Trophoblast cell (in vitro differentiated cells and primary cell): ENCODE measurements at regions not wholly inside any gene's neighbourhood (a gene's known extent, or its start where the extent isn't known, plus 50 kb on each side); places are given as distances from the start of the nearest gene placed in this dataset.

ENCODE experiments used
- DNase-seq, 2 donors: peaks; one replicate each; pipeline ENCODE4 v3.0.0-alpha.2; 2016
- H2AFZ ChIP-seq: 2 replicates; pipeline ENCODE4 v1.6.1; 2013; ENCODE audit warnings: low read length, moderate library complexity, mild to moderate bottlenecking; ENCODE audit not compliant: insufficient read depth, poor library complexity
- H2AK5ac ChIP-seq: 2 replicates; pipeline ENCODE4 v1.6.1; 2013; ENCODE audit warnings: mild to moderate bottlenecking, low read length
- H2BK120ac ChIP-seq: 2 replicates; pipeline ENCODE4 v1.6.1; 2013; ENCODE audit warnings: low read length, mild to moderate bottlenecking, moderate library complexity; ENCODE audit not compliant: insufficient read depth, poor library complexity
- H2BK12ac ChIP-seq: 2 replicates; pipeline ENCODE4 v1.6.1; 2013; ENCODE audit warnings: mild to moderate bottlenecking, low read length, moderate library complexity
- H2BK5ac ChIP-seq: 2 replicates; pipeline ENCODE4 v1.6.1; 2013; ENCODE audit warnings: low read length, low read depth, moderate library complexity, mild to moderate bottlenecking; ENCODE audit not compliant: poor library complexity
- H3K14ac ChIP-seq: 2 replicates; pipeline ENCODE4 v1.6.1; 2013; ENCODE audit warnings: mild to moderate bottlenecking, low read length
- H3K18ac ChIP-seq: 2 replicates; pipeline ENCODE4 v1.6.1; 2013; ENCODE audit warnings: mild to moderate bottlenecking, low read length
- H3K23ac ChIP-seq: 2 replicates; pipeline ENCODE4 v1.6.1; 2013; ENCODE audit warnings: low read length
- H3K27ac ChIP-seq: 2 replicates; pipeline ENCODE4 v1.5.1; 2013; ENCODE audit warnings: low read depth, mild to moderate bottlenecking, inconsistent platforms, low read length, moderate library complexity
- H3K27me3 ChIP-seq: 2 replicates; pipeline ENCODE4 v1.6.1; 2013; ENCODE audit warnings: inconsistent platforms, mild to moderate bottlenecking, low read length, moderate library complexity; ENCODE audit not compliant: insufficient read depth
- H3K36me3 ChIP-seq, 2 experiments: 1 replicate in 1 of 2; 2 replicates in 1 of 2; pipeline ENCODE4 v1.6.1; 2013; ENCODE audit warnings: low read length in 2 of 2, mild to moderate bottlenecking in 2 of 2, moderate library complexity in 1 of 2; ENCODE audit not compliant: insufficient read depth in 2 of 2, control insufficient read depth in 1 of 2
- H3K4ac ChIP-seq: 2 replicates; pipeline ENCODE4 v1.6.1; 2013; ENCODE audit warnings: low read depth, mild to moderate bottlenecking, low read length, moderate library complexity
- H3K4me1 ChIP-seq, 2 experiments: 1 replicate in 1 of 2; 2 replicates in 1 of 2; pipeline ENCODE4 v1.6.1; 2013; ENCODE audit warnings: low read length in 2 of 2, mild to moderate bottlenecking in 2 of 2, moderate library complexity in 1 of 2; ENCODE audit not compliant: insufficient read depth in 2 of 2, control insufficient read depth in 1 of 2
- H3K4me2 ChIP-seq: 2 replicates; pipeline ENCODE4 v1.6.1; 2013; ENCODE audit warnings: inconsistent platforms, mild to moderate bottlenecking, low read length, moderate library complexity
- H3K4me3 ChIP-seq: 2 replicates; pipeline ENCODE4 v1.5.1; 2013; ENCODE audit warnings: mild to moderate bottlenecking, low read depth, low read length, inconsistent platforms
- H3K79me1 ChIP-seq: one replicate; pipeline ENCODE4 v1.6.1; 2013; ENCODE audit warnings: low read length
- H3K79me2 ChIP-seq: 2 replicates; pipeline ENCODE4 v1.6.1; 2013; ENCODE audit warnings: low read length, mild to moderate bottlenecking; ENCODE audit not compliant: control insufficient read depth, insufficient read depth, poor library complexity
- H3K9ac ChIP-seq: 2 replicates; pipeline ENCODE4 v1.6.1; 2013; ENCODE audit warnings: mild to moderate bottlenecking, low read length
- H3K9me3 ChIP-seq: 2 replicates; pipeline ENCODE4 v1.6.1; 2013; ENCODE audit warnings: low read depth, mild to moderate bottlenecking, control low read depth, inconsistent platforms, low read length; ENCODE audit not compliant: insufficient read depth
- H4K12ac ChIP-seq: 2 replicates; pipeline ENCODE4 v1.6.1; 2013; ENCODE audit warnings: low read depth, mild to moderate bottlenecking, low read length, moderate library complexity
- H4K8ac ChIP-seq: 2 replicates; pipeline ENCODE4 v1.6.1; 2013; ENCODE audit warnings: low read depth, mild to moderate bottlenecking, low read length, moderate library complexity
- H4K91ac ChIP-seq: one replicate; pipeline ENCODE4 v1.6.1; 2013; ENCODE audit warnings: low read depth, mild to moderate bottlenecking, low read length, moderate library complexity
- WGBS: extraction: QIAGEN DNeasy Blood & Tissue Kit; methylation state at CpG from one replicate; pipeline ENCODE4 v1.1.7; 2013; ENCODE audit warnings: missing lambda C conversion rate; ENCODE audit not compliant: insufficient read length, insufficient coverage; ENCODE audit errors: extremely low coverage; 5-methylcytosine and 5-hydroxymethylcytosine counted together

DNA sequence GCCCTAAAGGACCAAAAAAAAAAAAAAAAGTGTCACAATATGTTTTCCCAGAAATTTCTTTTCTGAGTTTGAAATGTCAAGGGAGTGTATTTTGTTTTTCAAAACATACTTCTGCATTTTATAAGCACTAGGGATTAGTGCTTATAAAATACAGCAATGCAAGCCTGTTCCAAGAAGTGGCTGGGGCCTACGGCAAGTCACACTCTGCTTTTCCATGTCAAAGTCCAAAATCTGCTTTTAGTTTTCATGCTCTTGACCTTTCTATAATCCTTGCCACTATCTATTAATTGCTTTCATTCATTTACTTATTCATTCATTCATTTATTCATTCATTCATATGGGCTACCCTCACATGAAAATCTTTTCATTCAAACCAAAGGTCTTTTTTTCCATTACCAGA lies 100.1 kb upstream of the UXS1 start:
- H3K18ac ChIP-seq = no peak overlapping the region
- no CpG with 5 or more reads among the region's 1 CpG for WGBS

DNA sequence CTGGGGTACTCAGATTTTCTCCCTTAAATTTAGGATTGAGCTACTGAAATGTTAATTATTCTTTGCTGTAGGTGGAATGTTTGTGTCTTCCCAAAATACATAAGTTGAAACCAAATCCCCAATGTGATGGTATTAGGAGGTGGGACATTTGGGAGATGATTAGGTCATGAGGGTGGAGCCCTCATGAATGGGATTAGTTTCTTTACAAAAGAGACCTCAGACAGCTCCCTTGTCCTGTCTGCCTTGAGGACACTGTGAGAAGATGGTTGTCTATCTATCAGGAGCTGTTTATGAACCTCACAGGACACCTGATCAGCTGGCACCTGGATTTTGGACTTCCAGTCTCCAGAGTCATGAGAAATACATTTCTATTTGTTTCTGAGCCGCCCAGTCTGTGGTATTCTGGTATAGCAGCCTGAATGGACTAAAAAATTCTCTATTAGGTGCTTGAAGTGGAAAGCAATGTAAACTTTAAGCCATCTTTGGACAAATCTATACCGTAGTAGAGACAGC lies 99.2 kb upstream of the UXS1 start:
- Histone ChIP-seq H4K8ac (no peak overlapping the region), H3K4me2 (no peak overlapping the region), H2BK5ac (no peak overlapping the region), H3K9ac (no peak overlapping the region), H4K91ac (no peak overlapping the region), H3K27ac (no peak overlapping the region), H3K36me3 (no peaks in the 10 kb centered on the region), H2AFZ (no peak overlapping the region), H2BK12ac (no peak overlapping the region), H4K12ac (no peak overlapping the region), H2BK120ac (no peak overlapping the region), H3K79me1 (no peaks in the 10 kb centered on the region), H2AK5ac (no peak overlapping the region), H3K18ac (no peak overlapping the region), H3K4me1 (no peaks in the 10 kb centered on the region), H3K79me2 (no peaks in the 10 kb centered on the region), H3K23ac (no peak overlapping the region), H3K14ac (no peak overlapping the region), H3K4ac (no peak overlapping the region), H3K27me3 (no peaks in the 10 kb centered on the region), H3K4me3 (no peak overlapping the region), H3K9me3 (no peaks in the 10 kb centered on the region)
- no CpG with 5 or more reads among the region's 2 CpGs for WGBS
- no peak for DNase-seq

More for the DNA sequence above, 100.1 kb upstream of the UXS1 start:
- Histone ChIP-seq H2BK5ac (no peak overlapping the region), H4K8ac (no peak overlapping the region), H3K4me1 (no peaks in the 10 kb centered on the region), H3K79me1 (no peaks in the 10 kb centered on the region), H4K12ac (no peak overlapping the region), H2AFZ (no peak overlapping the region), H3K9ac (no peak overlapping the region), H2BK12ac (no peak overlapping the region), H3K79me2 (no peaks in the 10 kb centered on the region), H3K14ac (no peak overlapping the region), H3K9me3 (no peaks in the 10 kb centered on the region), H3K27me3 (no peaks in the 10 kb centered on the region), H3K4me2 (no peak overlapping the region), H2AK5ac (no peak overlapping the region), H3K4me3 (no peak overlapping the region), H2BK120ac (no peak overlapping the region), H3K36me3 (no peaks in the 10 kb centered on the region), H4K91ac (no peak overlapping the region), H3K23ac (no peak overlapping the region), H3K27ac (no peak overlapping the region), H3K4ac (no peak overlapping the region)
- no peak for DNase-seq

DNA sequence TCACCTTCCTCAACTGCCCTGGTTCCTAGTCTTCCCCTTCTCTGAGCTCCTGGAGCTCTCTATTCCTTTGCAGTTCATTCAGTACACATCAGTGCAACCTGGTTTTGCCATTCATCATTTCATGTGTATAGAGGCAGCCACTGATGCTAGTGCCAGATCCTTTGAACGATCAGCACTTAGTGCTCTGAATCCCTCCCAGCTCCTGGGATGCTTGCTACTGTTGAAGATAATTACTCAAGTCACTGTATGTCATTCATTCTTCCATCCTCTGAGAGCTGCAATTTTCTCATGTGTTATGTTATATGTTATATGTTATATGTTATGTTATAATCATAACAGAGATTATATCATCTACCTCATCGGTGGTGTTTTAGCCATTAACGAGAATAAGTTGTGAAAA lies 98.5 kb upstream of the UXS1 start:
- Histone ChIP-seq H3K27me3 (no peaks in the 10 kb centered on the region), H4K12ac (no peak overlapping the region), H3K36me3 (no peaks in the 10 kb centered on the region), H3K79me2 (no peaks in the 10 kb centered on the region), H3K9me3 (no peaks in the 10 kb centered on the region), H3K4me3 (no peak overlapping the region), H3K9ac (no peak overlapping the region), H2BK12ac (no peak overlapping the region), H2AFZ (no peak overlapping the region), H3K18ac (no peak overlapping the region), H3K79me1 (no peaks in the 10 kb centered on the region), H3K23ac (no peak overlapping the region), H4K91ac (no peak overlapping the region), H2BK5ac (no peak overlapping the region), H3K4me2 (no peak overlapping the region), H2AK5ac (no peak overlapping the region), H4K8ac (no peak overlapping the region), H3K14ac (no peak overlapping the region), H3K4me1 (no peaks in the 10 kb centered on the region), H3K27ac (no peak overlapping the region), H3K4ac (no peak overlapping the region), H2BK120ac (no peak overlapping the region)
- no CpG with 5 or more reads among the region's 3 CpGs for WGBS
- no peak for DNase-seq

DNA sequence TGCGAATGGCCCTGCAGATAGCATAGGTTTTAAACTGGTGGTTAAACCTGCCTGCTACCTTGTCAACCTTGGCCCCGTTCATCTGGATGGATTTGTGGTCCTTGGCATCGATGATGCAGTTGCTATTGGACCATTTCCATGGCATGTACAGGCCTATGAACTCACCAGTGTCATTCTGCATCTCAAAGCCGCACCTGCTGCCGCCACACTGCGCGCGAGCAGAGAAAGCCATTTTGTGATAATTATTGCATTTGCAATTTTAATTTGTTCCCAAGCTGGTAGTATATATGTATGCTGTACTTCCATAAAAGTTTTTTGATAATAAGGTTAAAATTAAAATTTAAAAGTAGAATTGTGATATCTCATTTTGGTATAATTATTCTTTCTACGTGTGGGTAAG lies 94.8 kb upstream of the UXS1 start:
- Histone ChIP-seq H4K91ac (no peak overlapping the region), H3K4me3 (no peak overlapping the region)

More for the DNA sequence above, 94.8 kb upstream of the UXS1 start:
- Histone ChIP-seq H3K14ac (no peak overlapping the region), H3K9ac (no peak overlapping the region), H4K12ac (no peak overlapping the region), H2BK12ac (no peak overlapping the region), H3K23ac (no peak overlapping the region), H3K27me3 (no peaks in the 10 kb centered on the region), H2AFZ (no peak overlapping the region), H3K36me3 (no peaks in the 10 kb centered on the region), H3K18ac (no peak overlapping the region), H3K9me3 (no peaks in the 10 kb centered on the region), H2AK5ac (no peak overlapping the region), H3K4me1 (peaks cover 9% of the 10 kb centered on the region in 2 experiments), H3K4ac (no peak overlapping the region), H2BK5ac (no peak overlapping the region), H4K8ac (no peak overlapping the region), H3K4me2 (no peak overlapping the region), H3K79me1 (peaks cover 2% of the 10 kb centered on the region), H3K79me2 (no peaks in the 10 kb centered on the region), H3K27ac (no peak overlapping the region), H2BK120ac (no peak overlapping the region)
- DNase-seq = no peak
- WGBS = no CpG with 5 or more reads among the region's 9 CpGs
